GM18511 (cell line): ENCODE measurements at regions not wholly inside any gene's neighbourhood (a gene's known extent, or its start where the extent isn't known, plus 50 kb on each side); places are given as distances from the start of the nearest gene placed in this dataset.
"Not testable (repeated sequence)": the region's sequence is repeated elsewhere in the genome, so short reads cannot be mapped to it uniquely, and the experiment has no call there.

Experiments used
- ATAC-seq: cut with Tn5 transposase; IDR thresholded peaks from one replicate; pipeline ENCODE4 v1.9.1; 2021; ENCODE audit warnings: mild to moderate bottlenecking, moderate library complexity; ENCODE audit not compliant: unreplicated experiment

GRCh38 chr7:123264820-123265219, 65.1 kb upstream of the SLC13A1 start:
- not testable (repeated sequence) for ATAC-seq

DNA sequence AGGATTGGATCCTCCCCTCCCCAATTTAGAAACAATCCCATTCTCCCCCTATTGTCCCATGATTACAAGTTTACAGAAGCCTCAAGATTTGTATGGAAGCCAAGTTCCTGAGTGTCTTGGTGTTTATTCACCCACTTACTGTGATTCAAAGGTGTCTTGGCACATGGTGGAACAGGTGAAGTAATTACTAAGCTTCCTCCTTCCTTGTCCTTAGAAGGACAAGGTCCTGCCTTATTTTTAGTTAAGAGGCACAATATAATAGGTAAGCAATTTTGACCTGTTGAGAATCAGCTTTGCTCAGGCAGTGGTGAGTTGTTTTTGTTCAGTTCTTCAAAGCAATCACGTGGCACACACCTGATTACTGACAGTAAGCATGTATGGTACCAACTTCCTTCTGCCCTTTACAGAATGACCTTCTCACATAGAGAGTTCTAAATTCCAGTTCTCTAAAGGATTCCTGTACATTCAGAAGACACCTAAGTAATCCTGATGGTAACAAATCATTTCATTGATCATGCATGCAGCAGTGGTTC, 60.7 kb upstream of the SLC13A1 start:
- ATAC-seq = no peak

- no peak for ATAC-seq
These were observed 60.0 kb upstream of the SLC13A1 start for GRCh38 chr7:123259759-123260158.
